Glomerular visceral epithelial cell (primary cell): ENCODE measurements at regions not wholly inside any gene's neighbourhood (a gene's known extent, or its start where the extent isn't known, plus 50 kb on each side); places are given as distances from the start of the nearest gene placed in this dataset.

Experiments used
- DNase-seq: peaks from one replicate; pipeline ENCODE4 v3.0.0-alpha.2; 2016; ENCODE audit errors: extremely low spot score

GRCh38 chr7:142365410-142365842 is 107.6 kb upstream of the PRSS58 start:
- no peak for DNase-seq

- no peak for DNase-seq
Observed at GRCh38 chr7:142364551-142364950, 106.7 kb upstream of the PRSS58 start.

DNA sequence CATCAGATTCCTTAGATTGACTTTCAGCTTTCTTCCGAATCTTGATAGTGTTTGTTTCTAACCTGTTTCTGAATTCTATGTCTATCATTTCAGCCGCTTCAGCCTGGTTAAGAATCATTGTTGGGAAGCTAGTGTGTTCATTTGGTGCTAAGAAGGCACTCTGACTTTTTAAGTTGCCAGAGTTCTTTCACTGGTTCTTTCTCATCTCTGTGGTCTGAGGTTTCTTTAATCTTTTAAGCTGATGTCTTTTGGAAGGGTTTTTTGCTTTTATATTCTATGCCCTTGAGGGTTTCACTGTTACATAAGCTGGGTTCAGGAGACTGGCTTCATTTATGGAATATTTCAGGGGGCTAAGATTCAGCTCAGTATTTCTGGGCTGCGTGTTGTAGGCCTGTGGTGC is 104.5 kb upstream of the PRSS58 start:
- DNase-seq = no peak

GRCh38 chr7:142359694-142360279 is 101.9 kb upstream of the PRSS58 start:
- DNase-seq = no peak

GRCh38 chr7:142357953-142358520 is 100.2 kb upstream of the PRSS58 start:
- peak; percentile 75 for DNase-seq

- no peak for DNase-seq
Observed at GRCh38 chr7:142356166-142356565, 98.3 kb upstream of the PRSS58 start.

- no peak for DNase-seq
Observed at GRCh38 chr7:142355328-142355727, 97.5 kb upstream of the PRSS58 start.

GRCh38 chr7:142353147-142354060 is 95.5 kb upstream of the PRSS58 start:
- no peak for DNase-seq

DNA sequence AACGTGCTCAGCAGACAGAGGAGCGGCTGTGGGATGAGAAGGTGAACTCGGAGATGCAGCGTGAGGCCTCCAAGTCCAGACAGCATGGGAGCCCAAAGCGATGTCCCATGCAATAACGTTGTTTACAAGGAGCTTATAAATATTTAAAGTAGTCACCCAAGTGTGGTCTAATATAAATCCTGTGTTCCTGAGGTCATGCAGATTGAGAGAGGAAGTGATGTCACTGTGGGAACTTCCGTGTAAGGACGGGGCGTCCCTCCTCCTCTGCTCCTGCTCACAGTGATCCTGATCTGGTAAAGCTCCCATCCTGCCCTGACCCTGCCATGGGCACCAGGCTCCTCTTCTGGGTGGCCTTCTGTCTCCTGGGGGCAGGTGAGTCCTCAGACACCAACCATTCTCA is 94.7 kb upstream of the PRSS58 start:
- DNase-seq = no peak

DNA sequence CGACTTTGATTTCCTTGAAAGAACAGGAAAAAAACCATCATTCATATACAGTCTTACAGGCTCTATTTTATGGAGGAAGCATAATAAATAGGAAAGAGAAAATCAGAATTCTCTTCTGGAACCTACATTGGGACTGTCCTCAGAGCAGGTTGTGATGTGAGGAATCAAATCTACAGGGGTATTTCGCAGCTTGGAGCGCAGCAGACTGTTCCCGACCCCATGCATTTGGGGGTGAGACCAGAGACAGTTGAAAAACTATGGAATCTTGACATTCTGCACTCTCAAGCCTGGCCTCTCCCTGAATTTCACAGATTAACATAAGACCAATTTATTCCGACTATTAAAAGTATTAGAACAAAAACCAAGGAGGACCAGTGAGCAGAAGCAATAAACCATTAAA is 93.3 kb upstream of the PRSS58 start:
- DNase-seq = no peak

GRCh38 chr7:142349670-142350405 is 92.0 kb upstream of the PRSS58 start:
- DNase-seq = no peak

- DNase-seq = no peak
Observed at GRCh38 chr7:142348921-142349405, 91.1 kb upstream of the PRSS58 start.

DNA sequence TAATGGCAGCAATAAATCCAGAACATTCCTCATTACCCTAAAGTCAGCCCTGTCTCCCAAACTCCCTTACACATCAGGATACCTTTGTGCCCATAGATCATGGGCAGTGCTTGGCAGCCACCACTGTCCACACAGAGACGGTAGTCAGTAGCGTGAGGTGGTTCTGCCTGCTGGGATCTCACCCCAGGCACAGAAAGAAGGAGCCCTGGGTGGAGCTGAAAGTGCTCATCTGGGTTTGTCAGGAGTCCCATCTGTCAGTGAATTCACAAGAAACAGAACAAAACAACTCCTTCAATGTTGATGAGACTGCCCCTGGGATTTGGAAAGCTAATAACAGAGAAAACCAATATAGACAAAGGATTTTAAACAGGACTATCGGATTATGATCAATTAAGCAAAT is 90.2 kb upstream of the PRSS58 start:
- DNase-seq = no peak

- no peak for DNase-seq
Observed at GRCh38 chr7:142347091-142347490, 89.2 kb upstream of the PRSS58 start.

DNA sequence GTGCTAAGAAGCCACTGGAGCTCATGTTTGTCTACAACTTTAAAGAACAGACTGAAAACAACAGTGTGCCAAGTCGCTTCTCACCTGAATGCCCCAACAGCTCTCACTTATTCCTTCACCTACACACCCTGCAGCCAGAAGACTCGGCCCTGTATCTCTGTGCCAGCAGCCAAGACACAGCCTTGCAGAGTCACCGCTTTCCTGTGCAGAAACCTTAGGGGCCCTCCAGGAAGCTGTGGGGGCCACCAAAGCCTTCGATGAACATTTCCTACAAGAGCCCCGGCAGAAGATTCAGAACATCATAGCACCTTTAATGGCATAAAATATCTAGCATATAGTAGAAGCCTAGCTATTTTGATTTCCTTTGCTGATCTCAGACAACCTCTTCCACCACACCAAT is 88.0 kb upstream of the PRSS58 start:
- no peak for DNase-seq

DNA sequence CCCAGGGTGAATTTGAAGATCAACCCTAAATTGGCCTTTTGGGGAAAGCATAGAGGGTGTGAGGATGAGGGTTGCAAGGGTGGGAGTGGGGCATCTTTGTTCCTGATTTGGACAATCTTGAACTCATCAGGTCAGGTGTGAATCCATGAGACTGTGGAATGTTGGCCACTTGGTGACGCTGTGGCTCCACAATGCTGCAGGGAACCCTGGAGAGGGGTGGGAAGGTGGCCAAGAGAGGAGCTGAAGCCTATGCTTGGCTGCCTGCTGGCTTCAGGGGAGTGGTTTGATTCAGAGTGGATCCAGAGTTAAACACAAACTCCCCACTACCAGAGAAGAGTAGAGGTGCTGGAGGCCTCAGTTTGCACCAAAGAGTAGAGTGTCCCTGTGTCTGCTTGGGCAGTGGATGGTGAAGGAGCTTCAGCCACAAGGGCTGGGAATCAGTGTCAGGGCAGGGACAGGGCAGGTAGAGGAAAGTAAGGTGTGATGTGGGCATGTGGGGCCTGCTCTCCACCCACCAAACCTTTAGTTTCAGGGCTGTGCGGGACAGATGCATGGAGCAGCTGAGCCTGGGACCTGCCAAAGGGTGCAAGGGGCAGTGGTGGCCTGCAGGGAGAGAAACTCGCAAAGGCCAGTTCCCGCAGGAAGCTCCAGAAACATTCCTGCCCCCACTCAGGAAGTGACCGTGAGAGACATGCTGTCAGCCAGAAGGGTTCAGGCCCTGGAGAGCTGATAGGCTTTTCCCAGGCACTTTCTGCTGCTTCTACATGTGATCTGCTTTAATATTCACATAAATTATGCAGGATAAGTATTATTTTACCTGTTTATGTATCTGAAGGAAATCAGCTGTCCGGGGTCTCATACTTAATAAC is 81.0 kb upstream of the PRSS58 start:
- peak; percentile 20 for DNase-seq

DNA sequence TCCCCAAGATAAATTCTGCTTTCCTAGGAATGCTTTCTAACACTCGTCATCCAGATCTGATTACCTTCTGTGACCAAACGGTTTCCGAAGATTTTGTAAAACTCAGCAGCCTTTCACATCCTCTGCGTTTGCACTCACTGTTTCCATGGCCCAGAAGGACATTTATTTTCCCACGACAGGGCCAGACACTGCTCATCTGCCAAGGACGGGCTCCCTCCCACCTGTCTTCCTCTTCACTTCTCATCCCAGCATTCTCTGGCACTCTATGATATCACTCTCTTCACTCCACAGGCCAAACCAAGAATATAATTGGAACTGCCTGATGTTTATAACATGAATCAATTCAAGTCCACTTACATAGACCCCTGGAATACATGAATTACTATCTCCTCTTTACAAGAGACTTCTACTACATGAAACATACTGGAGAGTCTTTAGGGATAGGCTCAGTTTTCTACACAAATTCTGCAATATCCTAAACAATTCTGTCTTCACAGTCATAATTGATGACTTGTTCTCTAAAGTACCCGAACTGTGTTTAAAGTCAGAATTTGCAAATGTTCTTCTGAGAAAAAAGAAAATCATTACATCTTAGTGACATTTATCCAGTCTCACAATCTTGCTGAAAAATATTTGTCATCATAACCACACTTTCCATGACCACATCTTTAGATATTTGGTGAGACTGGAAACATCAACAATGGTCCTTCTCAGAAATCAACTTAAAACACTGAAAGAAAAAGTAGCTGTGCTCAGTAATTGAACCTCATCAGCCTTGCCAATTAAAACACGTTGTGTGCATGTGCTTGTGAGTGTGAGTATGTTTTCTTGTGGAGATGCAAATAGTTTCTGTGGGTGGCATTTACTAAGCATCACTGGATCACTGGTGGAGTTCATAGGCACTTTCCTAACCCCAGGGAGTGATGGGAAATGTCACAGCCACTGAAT is 79.5 kb upstream of the PRSS58 start:
- DNase-seq = no peak

DNA sequence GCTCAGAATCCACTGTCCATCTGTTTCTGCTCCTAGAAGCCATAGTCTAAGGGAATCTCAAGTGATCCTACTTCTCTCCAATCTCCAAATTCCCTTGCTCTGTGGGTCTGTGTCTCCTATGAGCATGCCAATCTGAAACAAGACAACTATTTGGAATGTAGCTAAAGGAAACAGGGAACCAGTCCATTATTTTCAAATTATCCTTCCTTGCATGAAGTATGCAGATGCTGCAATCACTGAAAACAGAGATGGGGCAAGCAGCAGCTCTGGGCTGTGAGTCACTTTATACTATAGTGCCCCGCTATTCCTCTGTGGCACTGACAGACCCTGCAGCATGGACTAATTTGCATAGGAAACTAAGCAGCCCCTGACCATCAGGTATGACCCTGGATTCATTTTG is 76.9 kb upstream of the PRSS58 start:
- DNase-seq = no peak

DNA sequence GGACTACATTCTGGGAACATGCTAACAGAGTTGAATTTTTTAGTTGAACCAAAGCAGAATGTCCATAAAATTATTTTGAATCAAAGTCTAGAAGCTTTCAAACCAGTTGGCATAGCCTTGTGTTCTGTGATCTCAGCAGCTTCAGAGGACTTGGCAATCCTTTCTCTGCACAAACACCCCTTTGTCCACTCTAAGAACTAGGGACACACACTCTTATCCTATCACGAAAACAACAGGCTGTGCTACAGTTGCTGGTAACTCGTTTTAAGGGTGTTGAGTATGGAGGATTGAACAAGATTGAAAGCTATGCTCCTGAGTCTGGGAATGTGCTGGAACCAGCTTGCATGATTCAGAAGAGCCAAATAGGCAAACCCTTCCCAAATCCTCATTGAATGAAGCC is 76.4 kb upstream of the PRSS58 start:
- DNase-seq = no peak

DNA sequence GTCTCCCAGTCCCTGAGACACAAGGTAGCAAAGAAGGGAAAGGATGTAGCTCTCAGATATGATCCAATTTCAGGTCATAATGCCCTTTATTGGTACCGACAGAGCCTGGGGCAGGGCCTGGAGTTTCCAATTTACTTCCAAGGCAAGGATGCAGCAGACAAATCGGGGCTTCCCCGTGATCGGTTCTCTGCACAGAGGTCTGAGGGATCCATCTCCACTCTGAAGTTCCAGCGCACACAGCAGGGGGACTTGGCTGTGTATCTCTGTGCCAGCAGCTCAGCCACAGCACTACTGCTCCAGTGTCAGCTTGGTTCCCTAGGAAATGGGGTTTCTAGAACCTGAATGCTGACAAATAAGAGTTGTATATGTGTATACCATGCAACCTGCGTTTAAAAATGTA is 74.6 kb upstream of the PRSS58 start:
- DNase-seq = no peak
